ENCODE measurements at regions not wholly inside any gene's neighbourhood (a gene's known extent, or its start where the extent isn't known, plus 50 kb on each side); places are given as distances from the start of the nearest gene placed in this dataset.
"Not testable (repeated sequence)": the region's sequence is repeated elsewhere in the genome, so short reads cannot be mapped to it uniquely, and the experiment has no call there.

- H3K4me3 ChIP-seq (ENCODE audit: low read length), result no peak overlapping the region
- no peak for DNase-seq (ENCODE audit: low read depth)
- no peak for TF ChIP-seq CTCF (conservative IDR thresholded peaks at IDR 0.05; ENCODE audit: low read depth, low read length)
These were observed 112.3 kb downstream of the ADAMTS15 start for GRCh38 chr11:130560781-130561109.

GRCh38 chr11:130561441-130561881 lies 113.0 kb downstream of the ADAMTS15 start:
- H3K4me3 ChIP-seq (ENCODE audit: low read length), result no peak overlapping the region
- TF ChIP-seq CTCF (conservative IDR thresholded peaks at IDR 0.05; ENCODE audit: low read depth, low read length), result no peak
- no peak for DNase-seq (ENCODE audit: low read depth)

GRCh38 chr11:130562549-130562948 lies 114.1 kb downstream of the ADAMTS15 start:
- no peak for DNase-seq (ENCODE audit: low read depth)
- H3K4me3 ChIP-seq (ENCODE audit: low read length), result no peak overlapping the region
- no peak for TF ChIP-seq CTCF (conservative IDR thresholded peaks at IDR 0.05; ENCODE audit: low read depth, low read length)

GRCh38 chr11:130566360-130566759 lies 117.9 kb downstream of the ADAMTS15 start:
- DNase-seq (ENCODE audit: low read depth); H3K4me3 ChIP-seq (ENCODE audit: low read length): not testable (repeated sequence)

- no peak for DNase-seq (ENCODE audit: low read depth)
- TF ChIP-seq CTCF (conservative IDR thresholded peaks at IDR 0.05; ENCODE audit: low read depth, low read length), result no peak
These were observed 123.1 kb downstream of the ADAMTS15 start for GRCh38 chr11:130571519-130571918.

GRCh38 chr11:130571947-130572584 lies 123.6 kb downstream of the ADAMTS15 start:
- no peak for TF ChIP-seq CTCF (conservative IDR thresholded peaks at IDR 0.05; ENCODE audit: low read depth, low read length)
- no peak for DNase-seq (ENCODE audit: low read depth)
- H3K4me3 ChIP-seq (ENCODE audit: low read length), result no peak overlapping the region

More at GRCh38 chr11:130571519-130571918, 123.1 kb downstream of the ADAMTS15 start:
- H3K4me3 ChIP-seq (ENCODE audit: low read length), result no peak overlapping the region

- TF ChIP-seq CTCF (conservative IDR thresholded peaks at IDR 0.05; ENCODE audit: low read depth, low read length), result no peak
- H3K4me3 ChIP-seq (ENCODE audit: low read length), result no peak overlapping the region
- DNase-seq (ENCODE audit: low read depth), result no peak
These were observed 125.3 kb downstream of the ADAMTS15 start for GRCh38 chr11:130573767-130574166.
